ENCODE measurements at regions not wholly inside any gene's neighbourhood (a gene's known extent, or its start where the extent isn't known, plus 50 kb on each side); places are given as distances from the start of the nearest gene placed in this dataset.

DNA sequence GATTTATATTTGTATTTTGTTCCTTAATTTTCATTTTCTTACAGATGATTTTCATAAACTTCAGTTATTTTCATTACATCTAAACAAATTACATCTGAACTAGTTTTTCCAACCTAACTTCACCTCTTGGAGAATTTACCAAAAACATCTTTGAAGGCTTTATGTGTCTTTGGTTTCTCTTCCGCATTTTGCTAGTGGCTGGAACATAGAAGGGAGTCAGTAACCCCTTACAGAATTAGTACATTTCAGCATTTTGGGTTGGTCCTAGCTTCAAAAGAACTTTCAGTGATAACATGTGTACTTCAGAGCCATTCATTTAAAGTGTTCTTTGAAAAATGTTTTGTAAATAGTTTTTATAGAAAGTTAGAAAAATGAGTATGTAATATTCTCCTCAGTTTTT lies 169.8 kb upstream of the MTPN start:
- DNase-seq = no peak
- TF ChIP-seq EZH2 (IDR thresholded peaks at IDR 0.05; ENCODE audit: low read depth) (no peak), CTCF (conservative IDR thresholded peaks at IDR 0.05) (no peak)
- H3K9me2 ChIP-seq (ENCODE audit: insufficient read depth) = no peaks in the 10 kb centered on the region
- H3K9me3 ChIP-seq (ENCODE audit: insufficient read depth, low read depth) = no peaks in the 10 kb centered on the region
- H3F3A ChIP-seq (ENCODE audit: insufficient read depth, low read depth) = no peaks in the 10 kb centered on the region
- intact Hi-C loops (cut with micrococcal nuclease; ENCODE audit: unreplicated experiment) = no loop called here
- no peaks in the 10 kb centered on the region for H3K27me3 ChIP-seq (ENCODE audit: insufficient read depth, low read depth)
- H3K4me3 ChIP-seq = no peak overlapping the region
- no peaks in the 10 kb centered on the region for H3K36me3 ChIP-seq (ENCODE audit: low read depth)
- no peak overlapping the region for H2AFZ ChIP-seq
- ChIA-PET POLR2A (ENCODE audit: unreplicated experiment) (no interaction called here), CTCF (no interaction called here)
- BruUV-seq (replicated peaks) = no TSS peak
- H4K20me1 ChIP-seq (ENCODE audit: insufficient read depth) = no peaks in the 10 kb centered on the region
- H3K27ac ChIP-seq = no peak overlapping the region
- no peaks in the 10 kb centered on the region for H3K4me1 ChIP-seq (replicated peaks; ENCODE audit: insufficient read depth)
- no peaks in the 10 kb centered on the region for H3K79me2 ChIP-seq (ENCODE audit: low read depth)
- H3K4me2 ChIP-seq = no peak overlapping the region

GRCh38 chr7:136144182-136144581 lies 167.0 kb upstream of the MTPN start:
- Histone ChIP-seq H4K20me1 (ENCODE audit: insufficient read depth) (no peaks in the 10 kb centered on the region), H3K4me2 (no peak overlapping the region), H3K9me3 (ENCODE audit: insufficient read depth, low read depth) (no peaks in the 10 kb centered on the region), H3F3A (ENCODE audit: insufficient read depth, low read depth) (no peaks in the 10 kb centered on the region), H3K9me2 (ENCODE audit: insufficient read depth) (no peaks in the 10 kb centered on the region), H3K36me3 (ENCODE audit: low read depth) (no peaks in the 10 kb centered on the region), H3K27me3 (ENCODE audit: insufficient read depth, low read depth) (peaks cover 5% of the 10 kb centered on the region; the same call in 1 of the 2 replicates), H3K4me1 (replicated peaks; ENCODE audit: insufficient read depth) (no peaks in the 10 kb centered on the region), H3K27ac (no peak overlapping the region), H3K79me2 (ENCODE audit: low read depth) (no peaks in the 10 kb centered on the region), H3K4me3 (no peak overlapping the region), H2AFZ (no peak overlapping the region)
- DNase-seq = no peak
- ChIA-PET POLR2A (ENCODE audit: unreplicated experiment) (no interaction called here), CTCF (no interaction called here)
- intact Hi-C loops (cut with micrococcal nuclease; ENCODE audit: unreplicated experiment) = no loop called here
- no TSS peak for BruUV-seq (replicated peaks)
- TF ChIP-seq EZH2 (IDR thresholded peaks at IDR 0.05; ENCODE audit: low read depth) (no peak), CTCF (conservative IDR thresholded peaks at IDR 0.05) (no peak)

DNA sequence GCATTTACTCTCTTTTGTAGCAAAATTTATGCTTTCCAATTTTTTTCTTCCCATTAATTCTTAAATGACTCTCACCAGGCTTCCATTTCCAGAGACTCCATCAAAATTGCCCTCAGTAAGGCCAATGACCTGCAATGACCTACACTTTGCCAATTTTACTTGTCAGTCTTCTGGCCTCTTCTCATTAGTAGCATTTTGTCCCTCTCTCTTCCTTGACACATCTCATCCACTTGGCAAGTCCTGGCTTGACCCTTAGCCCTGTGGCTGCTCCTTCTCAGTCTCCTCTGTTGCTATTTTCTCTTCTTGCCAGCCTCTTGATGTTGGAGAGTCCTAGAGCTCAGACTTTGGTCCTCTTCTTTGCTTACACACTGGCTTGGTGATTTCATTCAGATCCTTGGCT lies 166.1 kb upstream of the MTPN start:
- CTCF ChIA-PET = no interaction called here

More for the DNA sequence above, 166.1 kb upstream of the MTPN start:
- TF ChIP-seq CTCF (conservative IDR thresholded peaks at IDR 0.05) = no peak
- TF ChIP-seq EZH2 (IDR thresholded peaks at IDR 0.05; ENCODE audit: low read depth) = no peak
- Histone ChIP-seq H3K27ac (no peak overlapping the region), H3K27me3 (ENCODE audit: insufficient read depth, low read depth) (peaks cover 5% of the 10 kb centered on the region; the same call in 1 of the 2 replicates), H3K79me2 (ENCODE audit: low read depth) (no peaks in the 10 kb centered on the region), H3K9me2 (ENCODE audit: insufficient read depth) (no peaks in the 10 kb centered on the region), H4K20me1 (ENCODE audit: insufficient read depth) (no peaks in the 10 kb centered on the region), H3K9me3 (ENCODE audit: insufficient read depth, low read depth) (no peaks in the 10 kb centered on the region), H3K4me1 (replicated peaks; ENCODE audit: insufficient read depth) (no peaks in the 10 kb centered on the region), H2AFZ (no peak overlapping the region), H3K36me3 (ENCODE audit: low read depth) (no peaks in the 10 kb centered on the region), H3K4me2 (no peak overlapping the region), H3K4me3 (no peak overlapping the region), H3F3A (ENCODE audit: insufficient read depth, low read depth) (no peaks in the 10 kb centered on the region)
- no TSS peak for BruUV-seq (replicated peaks)
- DNase-seq = no peak
- POLR2A ChIA-PET (ENCODE audit: unreplicated experiment) = no interaction called here
- intact Hi-C loops (cut with micrococcal nuclease; ENCODE audit: unreplicated experiment) = no loop called here

Measured in PC-9 (cell line).